ENCODE measurements at regions not wholly inside any gene's neighbourhood (a gene's known extent, or its start where the extent isn't known, plus 50 kb on each side); places are given as distances from the start of the nearest gene placed in this dataset.

GRCh38 chr18:65425366-65425765, 325.4 kb upstream of the CDH7 start:
- Histone ChIP-seq H2AFZ (ENCODE audit: low read length) (no peak overlapping the region), H3K79me2 (ENCODE audit: low read length) (no peaks in the 10 kb centered on the region), H3K27me3 (ENCODE audit: low read length) (no peaks in the 10 kb centered on the region), H3K9me3 (ENCODE audit: low read length) (no peaks in the 10 kb centered on the region), H4K20me1 (ENCODE audit: low read length) (no peaks in the 10 kb centered on the region), H3K27ac (ENCODE audit: low read length) (no peak overlapping the region), H3K4me1 (ENCODE audit: insufficient read depth, low read length) (no peaks in the 10 kb centered on the region), H3K4me3 (ENCODE audit: low read length) (no peak overlapping the region), H3K36me3 (ENCODE audit: low read depth, low read length) (no peaks in the 10 kb centered on the region), H3K4me2 (ENCODE audit: low read length) (no peak overlapping the region), H3K9ac (ENCODE audit: low read length) (no peak overlapping the region), H3K9me2 (replicated peaks; ENCODE audit: low read length) (no peaks in the 10 kb centered on the region), H3F3A (ENCODE audit: low read length, unreplicated experiment) (no peaks in the 10 kb centered on the region)
- TF ChIP-seq EZH2 (IDR thresholded peaks at IDR 0.05; ENCODE audit: low read length, unreplicated experiment) = no peak
- no peak for TF ChIP-seq CTCF (conservative IDR thresholded peaks at IDR 0.05; ENCODE audit: low read depth, low read length)
- ChIA-PET CTCF (no interaction called here), POLR2A (ENCODE audit: unreplicated experiment) (no interaction called here)
- intact Hi-C loops (cut with micrococcal nuclease) = no loop called here
- no peak for ATAC-seq
- no TSS peak for BruUV-seq (replicated peaks)
- DNase-seq = no peak

- no peak for ATAC-seq
- Histone ChIP-seq H3K9me2 (replicated peaks; ENCODE audit: low read length) (no peaks in the 10 kb centered on the region), H2AFZ (ENCODE audit: low read length) (no peak overlapping the region), H4K20me1 (ENCODE audit: low read length) (no peaks in the 10 kb centered on the region), H3K4me3 (ENCODE audit: low read length) (no peak overlapping the region), H3K36me3 (ENCODE audit: low read depth, low read length) (no peaks in the 10 kb centered on the region), H3K4me1 (ENCODE audit: insufficient read depth, low read length) (no peaks in the 10 kb centered on the region), H3K27me3 (ENCODE audit: low read length) (no peaks in the 10 kb centered on the region), H3K79me2 (ENCODE audit: low read length) (no peaks in the 10 kb centered on the region), H3F3A (ENCODE audit: low read length, unreplicated experiment) (no peaks in the 10 kb centered on the region), H3K27ac (ENCODE audit: low read length) (no peak overlapping the region), H3K4me2 (ENCODE audit: low read length) (no peak overlapping the region), H3K9ac (ENCODE audit: low read length) (no peak overlapping the region), H3K9me3 (ENCODE audit: low read length) (no peaks in the 10 kb centered on the region)
- CTCF ChIA-PET = no interaction called here
- no TSS peak for BruUV-seq (replicated peaks)
- no peak for DNase-seq
- POLR2A ChIA-PET (ENCODE audit: unreplicated experiment) = no interaction called here
- intact Hi-C loops (cut with micrococcal nuclease) = no loop called here
- TF ChIP-seq EZH2 (IDR thresholded peaks at IDR 0.05; ENCODE audit: low read length, unreplicated experiment) (no peak), EZH2phosphoT487 (IDR thresholded peaks at IDR 0.05; ENCODE audit: borderline replicate concordance, low read length) (no peak), CTCF (conservative IDR thresholded peaks at IDR 0.05; ENCODE audit: low read depth, low read length) (no peak)
These were observed 327.0 kb upstream of the CDH7 start for GRCh38 chr18:65423776-65424175.

GRCh38 chr18:65422544-65423136, 328.2 kb upstream of the CDH7 start:
- CTCF ChIA-PET = no interaction called here
- intact Hi-C loops (cut with micrococcal nuclease) = no loop called here
- Histone ChIP-seq H3K9me3 (ENCODE audit: low read length) (no peaks in the 10 kb centered on the region), H2AFZ (ENCODE audit: low read length) (no peak overlapping the region), H3K9ac (ENCODE audit: low read length) (no peak overlapping the region), H3K4me2 (ENCODE audit: low read length) (no peak overlapping the region), H3K79me2 (ENCODE audit: low read length) (no peaks in the 10 kb centered on the region), H3K4me3 (ENCODE audit: low read length) (no peak overlapping the region), H3K36me3 (ENCODE audit: low read depth, low read length) (no peaks in the 10 kb centered on the region), H3K4me1 (ENCODE audit: insufficient read depth, low read length) (no peaks in the 10 kb centered on the region), H3K9me2 (replicated peaks; ENCODE audit: low read length) (no peaks in the 10 kb centered on the region), H4K20me1 (ENCODE audit: low read length) (no peaks in the 10 kb centered on the region), H3K27ac (ENCODE audit: low read length) (no peak overlapping the region), H3K27me3 (ENCODE audit: low read length) (no peaks in the 10 kb centered on the region), H3F3A (ENCODE audit: low read length, unreplicated experiment) (no peaks in the 10 kb centered on the region)
- BruUV-seq (replicated peaks) = no TSS peak
- POLR2A ChIA-PET (ENCODE audit: unreplicated experiment) = no interaction called here
- DNase-seq = no peak
- no peak for ATAC-seq
- TF ChIP-seq EZH2 (IDR thresholded peaks at IDR 0.05; ENCODE audit: low read length, unreplicated experiment) = no peak
- no peak for TF ChIP-seq CTCF (conservative IDR thresholded peaks at IDR 0.05; ENCODE audit: low read depth, low read length)
- no peak for TF ChIP-seq EZH2phosphoT487 (IDR thresholded peaks at IDR 0.05; ENCODE audit: borderline replicate concordance, low read length)

Measured in PC-3 (cell line).